Left lung (tissue), 4 donors: ENCODE measurements at regions not wholly inside any gene's neighbourhood (a gene's known extent, or its start where the extent isn't known, plus 50 kb on each side); places are given as distances from the start of the nearest gene placed in this dataset.

ENCODE experiments used
- ATAC-seq: fragments of 200-7000 bp; cut with Tn5 transposase; one replicate; pipeline ENCODE4 v1.9.1; 2020; ENCODE audit warnings: moderate library complexity
- DNase-seq, 4 donors: peaks; one replicate each; pipeline ENCODE4 v3.0.0-alpha.2; 2013 to 2020
- H3K27ac ChIP-seq, 2 donors: fragments of 200-600 bp; sonication (generic) in 1 of 2; one replicate each; pipeline versions ENCODE4 v1.5.0 to v1.8.0; 2020 to 2021
- H3K27me3 ChIP-seq, 2 donors: fragments of 200-600 bp; sonication (generic) in 1 of 2; one replicate each; pipeline versions ENCODE4 v1.5.0 to v1.8.0; 2020 to 2021
- H3K36me3 ChIP-seq, 2 donors: fragments of 200-600 bp; sonication (generic) in 1 of 2; one replicate each; pipeline versions ENCODE4 v1.5.0 to v1.8.0; 2020 to 2021
- H3K4me1 ChIP-seq, 2 donors: fragments of 200-600 bp; one replicate each; pipeline ENCODE4 v1.8.0; 2021
- H3K4me3 ChIP-seq, 2 donors: fragments of 200-600 bp; sonication (generic) in 1 of 2; one replicate each; pipeline versions ENCODE4 v1.5.0 to v1.8.0; 2020 to 2021; ENCODE audit warnings: mild to moderate bottlenecking in 1 of 2
- H3K9me3 ChIP-seq, 2 donors: fragments of 200-600 bp; sonication (generic) in 1 of 2; one replicate each; pipeline versions ENCODE4 v1.5.0 to v1.8.0; 2020 to 2021
- intact Hi-C, 2 donors: fragments of 100-400 bp; cut with DNase I; formaldehyde crosslinking; loops; one replicate each; pipeline versions ENCODE4 v1.11.2 to v1.14.2; 2022
- TF ChIP-seq, protein P1 (sequence below), 2 donors: fragments of 200-600 bp; sonication (generic) in 1 of 2; IDR thresholded peaks; one replicate each; pipeline versions ENCODE4 v1.5.0 to v1.8.0; 2021; ENCODE audit warnings: antibody characterized with exemption in 2 of 2
- donor health status: DM: no; HTN: yes; CAD: no.
- donor health status: DM: no; HTN: no; CAD: no.

DNA sequence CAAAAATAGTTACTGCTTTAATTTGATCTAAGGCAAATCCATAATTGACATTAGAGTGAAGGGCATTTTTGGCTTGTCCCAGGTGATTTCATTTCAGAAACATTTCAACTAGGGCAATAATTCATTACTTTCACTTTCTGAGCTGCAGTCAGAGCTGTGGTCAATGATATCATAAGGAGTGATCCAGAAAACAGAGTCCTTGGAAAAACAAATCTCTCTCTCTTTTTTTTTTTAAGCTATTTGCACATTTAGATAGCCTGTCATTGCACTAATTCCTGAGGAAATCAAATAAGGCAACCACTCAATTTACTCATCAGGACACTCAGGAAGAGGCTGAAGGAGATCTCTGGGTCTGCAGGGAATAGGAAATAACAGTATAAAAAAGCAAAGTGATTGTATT lies 269.5 kb upstream of the LRRC3B start:
- TF ChIP-seq, protein P1, sequence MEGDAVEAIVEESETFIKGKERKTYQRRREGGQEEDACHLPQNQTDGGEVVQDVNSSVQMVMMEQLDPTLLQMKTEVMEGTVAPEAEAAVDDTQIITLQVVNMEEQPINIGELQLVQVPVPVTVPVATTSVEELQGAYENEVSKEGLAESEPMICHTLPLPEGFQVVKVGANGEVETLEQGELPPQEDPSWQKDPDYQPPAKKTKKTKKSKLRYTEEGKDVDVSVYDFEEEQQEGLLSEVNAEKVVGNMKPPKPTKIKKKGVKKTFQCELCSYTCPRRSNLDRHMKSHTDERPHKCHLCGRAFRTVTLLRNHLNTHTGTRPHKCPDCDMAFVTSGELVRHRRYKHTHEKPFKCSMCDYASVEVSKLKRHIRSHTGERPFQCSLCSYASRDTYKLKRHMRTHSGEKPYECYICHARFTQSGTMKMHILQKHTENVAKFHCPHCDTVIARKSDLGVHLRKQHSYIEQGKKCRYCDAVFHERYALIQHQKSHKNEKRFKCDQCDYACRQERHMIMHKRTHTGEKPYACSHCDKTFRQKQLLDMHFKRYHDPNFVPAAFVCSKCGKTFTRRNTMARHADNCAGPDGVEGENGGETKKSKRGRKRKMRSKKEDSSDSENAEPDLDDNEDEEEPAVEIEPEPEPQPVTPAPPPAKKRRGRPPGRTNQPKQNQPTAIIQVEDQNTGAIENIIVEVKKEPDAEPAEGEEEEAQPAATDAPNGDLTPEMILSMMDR (IDR thresholded peaks at IDR 0.05): no peak
- DNase-seq (no peak), ATAC-seq (no peak)
- H3K4me3 ChIP-seq: no peak overlapping the region
- H3K9me3 ChIP-seq: peaks cover 0 to 27% of the 10 kb centered on the region in 2 donors
- no peak overlapping the region for H3K27ac ChIP-seq
- no peaks in the 10 kb centered on the region for H3K4me1 ChIP-seq
- H3K36me3 ChIP-seq: no peaks in the 10 kb centered on the region
- H3K27me3 ChIP-seq: no peaks in the 10 kb centered on the region
- intact Hi-C loops: no loop called here

DNA sequence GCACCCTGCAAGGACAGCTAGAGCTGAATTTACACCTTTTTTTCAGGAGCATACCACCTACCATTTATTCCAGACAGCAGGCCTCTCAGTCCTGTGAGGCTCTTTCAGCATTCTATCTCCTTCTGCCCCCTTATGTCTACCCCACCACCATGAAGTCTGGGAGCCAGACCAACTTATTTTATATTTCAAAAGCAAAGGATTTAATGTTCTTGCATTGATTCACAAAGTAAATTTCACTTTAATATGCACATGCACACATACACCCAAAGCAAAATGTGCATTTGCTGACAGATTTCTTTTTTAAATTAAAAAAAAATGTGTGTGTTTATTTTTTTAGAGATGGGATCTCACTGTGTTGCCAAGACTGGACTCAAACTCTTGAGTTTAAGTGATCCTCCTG lies 264.2 kb upstream of the LRRC3B start:
- no peaks in the 10 kb centered on the region for H3K36me3 ChIP-seq
- H3K4me1 ChIP-seq: no peaks in the 10 kb centered on the region
- no peak overlapping the region for H3K4me3 ChIP-seq
- TF ChIP-seq, protein P1 (IDR thresholded peaks at IDR 0.05): no peak
- no peak overlapping the region for H3K27ac ChIP-seq
- peaks cover 0 to 12% of the 10 kb centered on the region in 2 donors for H3K9me3 ChIP-seq
- no peak for DNase-seq
- intact Hi-C loops: no loop called here
- ATAC-seq: no peak
- H3K27me3 ChIP-seq: no peaks in the 10 kb centered on the region

DNA sequence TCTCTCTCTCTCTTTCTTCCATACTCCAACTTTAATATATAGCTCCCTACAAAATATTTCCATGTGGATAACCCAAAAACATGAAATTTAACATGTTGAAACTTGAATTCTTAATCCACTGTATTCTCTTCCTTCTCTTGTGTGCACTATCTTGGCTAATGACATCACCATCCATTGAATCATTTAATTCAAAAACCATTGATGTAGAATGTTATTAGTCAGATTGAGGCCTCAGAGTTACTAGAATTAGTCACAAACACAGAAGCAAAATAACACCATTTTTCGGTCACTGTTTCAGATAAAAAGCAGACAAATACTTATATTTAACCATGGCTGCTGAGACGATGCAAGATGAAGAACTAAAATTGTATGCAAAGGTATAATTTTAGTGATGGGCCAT lies 256.9 kb upstream of the LRRC3B start:
- DNase-seq: no peak
- TF ChIP-seq, protein P1 (IDR thresholded peaks at IDR 0.05): no peak
- Histone ChIP-seq H3K4me3 (no peak overlapping the region), H3K9me3 (peaks cover 0 to 19% of the 10 kb centered on the region in 2 donors), H3K27me3 (no peaks in the 10 kb centered on the region), H3K27ac (no peak overlapping the region), H3K4me1 (no peaks in the 10 kb centered on the region), H3K36me3 (no peaks in the 10 kb centered on the region)
- intact Hi-C loops: no loop called here
- ATAC-seq: no peak

DNA sequence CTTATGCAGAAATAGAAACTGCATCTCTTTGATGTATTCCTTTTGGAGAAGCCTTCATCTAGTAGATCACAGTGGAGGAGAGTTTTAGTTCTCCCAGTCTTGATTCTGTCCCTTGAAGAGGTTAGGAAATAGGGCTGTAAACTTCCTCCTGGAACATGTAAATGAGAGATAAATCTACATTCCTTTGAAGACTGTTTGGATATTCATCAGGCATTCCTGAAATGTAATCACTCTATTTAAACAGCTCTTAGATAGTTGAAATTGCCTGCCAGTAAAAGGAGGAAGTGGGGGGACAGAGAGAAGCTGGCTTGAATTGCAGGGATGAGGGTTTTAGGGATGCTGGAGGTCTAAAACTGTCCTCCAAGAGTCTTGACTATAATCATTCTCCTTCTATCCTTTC lies 254.3 kb upstream of the LRRC3B start:
- intact Hi-C loops: no loop called here
- TF ChIP-seq, protein P1 (IDR thresholded peaks at IDR 0.05): no peak
- no peak for ATAC-seq

DNA sequence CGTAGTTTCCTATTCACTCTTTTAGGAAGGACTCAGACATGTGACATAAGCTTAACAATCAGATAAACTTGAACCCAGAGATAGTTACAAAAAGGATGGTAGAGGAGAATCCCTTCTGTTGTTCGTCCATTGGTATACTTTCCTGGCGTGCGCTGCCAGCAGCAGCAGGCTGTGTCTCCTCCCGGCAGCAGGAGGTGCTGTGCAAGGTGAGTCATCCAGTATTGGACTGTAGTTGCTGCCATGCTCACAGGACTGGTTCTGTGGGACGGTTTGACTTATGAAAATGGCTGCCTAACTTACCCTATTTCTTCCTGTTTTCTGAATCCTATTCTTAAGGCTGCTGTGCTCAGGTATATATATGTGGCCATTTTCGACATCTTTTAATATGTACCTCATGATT lies 253.4 kb upstream of the LRRC3B start:
- no peaks in the 10 kb centered on the region for H3K4me1 ChIP-seq
- peaks cover 0 to 2% of the 10 kb centered on the region in 2 donors for H3K9me3 ChIP-seq
- DNase-seq: no peak
- H3K27me3 ChIP-seq: no peaks in the 10 kb centered on the region
- no peak overlapping the region for H3K27ac ChIP-seq
- H3K4me3 ChIP-seq: no peak overlapping the region
- intact Hi-C loops: no loop called here
- no peaks in the 10 kb centered on the region for H3K36me3 ChIP-seq
- no peak for ATAC-seq
- TF ChIP-seq, protein P1 (IDR thresholded peaks at IDR 0.05): no peak

More for the DNA sequence above, 254.3 kb upstream of the LRRC3B start:
- DNase-seq: no peak
- Histone ChIP-seq H3K27ac (no peak overlapping the region), H3K4me3 (no peak overlapping the region), H3K4me1 (no peaks in the 10 kb centered on the region), H3K9me3 (peaks cover 0 to 8% of the 10 kb centered on the region in 2 donors), H3K27me3 (no peaks in the 10 kb centered on the region), H3K36me3 (no peaks in the 10 kb centered on the region)
